GM23248 (cell line): ENCODE measurements at regions not wholly inside any gene's neighbourhood (a gene's known extent, or its start where the extent isn't known, plus 50 kb on each side); places are given as distances from the start of the nearest gene placed in this dataset.

ENCODE experiments used
- EZH2 ChIP-seq: fragments of 200-600 bp; sonication (generic); IDR thresholded peaks from 2 replicates; pipeline ENCODE4 v1.6.1; 2018; ENCODE audit warnings: antibody characterized with exemption, mild to moderate bottlenecking; ENCODE audit not compliant: insufficient read depth, poor library complexity, severe bottlenecking
- EZH2phosphoT487 ChIP-seq: fragments of 200-600 bp; sonication (generic); IDR thresholded peaks from 2 replicates; pipeline ENCODE4 v1.6.1; 2018; ENCODE audit warnings: antibody characterized with exemption, moderate library complexity, mild to moderate bottlenecking, low read depth; ENCODE audit not compliant: insufficient read depth

DNA sequence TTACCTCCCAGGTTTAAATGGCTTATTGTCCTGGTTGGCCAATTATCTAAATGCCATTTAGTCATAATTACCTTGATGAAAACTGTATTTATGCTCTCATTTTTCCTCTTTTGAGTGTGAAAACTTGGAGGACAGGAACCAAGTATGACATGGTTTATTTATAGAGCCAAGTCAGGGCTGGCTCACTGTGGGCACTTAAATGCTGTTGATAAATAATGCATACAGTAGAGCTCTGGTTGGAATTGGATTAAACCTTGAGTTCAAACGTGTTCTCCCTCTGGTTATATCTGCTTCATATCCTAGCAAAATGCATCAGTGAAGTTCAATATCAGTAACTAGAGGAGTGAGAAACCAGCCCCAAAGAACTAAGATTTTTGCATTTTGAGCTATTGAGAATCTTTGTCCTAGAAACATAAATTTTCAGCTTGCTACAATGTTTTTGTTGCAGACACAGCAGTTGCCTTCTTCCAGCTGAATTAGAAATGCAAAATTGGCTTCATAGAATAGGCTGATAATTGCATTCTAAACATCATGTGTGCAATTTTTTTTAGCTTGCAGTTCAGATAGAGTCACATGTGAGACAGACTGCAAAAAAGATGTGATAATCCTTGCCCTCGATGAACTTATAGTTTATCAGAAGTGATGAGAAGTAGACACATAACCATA lies 255.8 kb downstream of the BTBD3 start:
- no peak for TF ChIP-seq EZH2phosphoT487
- TF ChIP-seq EZH2, result no peak
